GM18499 (cell line): ENCODE measurements at regions not wholly inside any gene's neighbourhood (a gene's known extent, or its start where the extent isn't known, plus 50 kb on each side); places are given as distances from the start of the nearest gene placed in this dataset.

Experiments used
- ATAC-seq: cut with Tn5 transposase; IDR thresholded peaks from one replicate; pipeline ENCODE4 v1.9.1; 2021; ENCODE audit warnings: moderate number of reproducible peaks; ENCODE audit not compliant: insufficient read depth, unreplicated experiment

DNA sequence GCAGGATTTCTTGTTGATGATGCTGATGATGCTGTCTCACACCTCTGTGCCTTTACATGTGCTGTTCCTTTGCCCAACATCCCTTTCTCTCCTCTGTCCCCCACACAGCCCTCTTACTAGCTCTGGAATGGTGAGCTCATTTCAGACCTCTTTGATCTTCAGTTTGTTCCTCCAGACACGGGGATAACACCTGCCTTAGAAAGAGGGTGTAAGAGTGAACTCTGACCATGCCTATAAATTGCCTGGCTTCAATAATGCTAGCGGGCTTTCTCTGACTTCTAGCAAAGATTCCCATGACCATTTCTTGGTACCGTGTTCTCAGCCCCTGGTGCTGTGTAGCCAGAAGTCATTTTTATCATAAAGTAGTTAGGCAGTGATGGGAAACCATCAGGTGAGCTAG lies 55.9 kb upstream of the DRD2 start:
- ATAC-seq, result no peak

DNA sequence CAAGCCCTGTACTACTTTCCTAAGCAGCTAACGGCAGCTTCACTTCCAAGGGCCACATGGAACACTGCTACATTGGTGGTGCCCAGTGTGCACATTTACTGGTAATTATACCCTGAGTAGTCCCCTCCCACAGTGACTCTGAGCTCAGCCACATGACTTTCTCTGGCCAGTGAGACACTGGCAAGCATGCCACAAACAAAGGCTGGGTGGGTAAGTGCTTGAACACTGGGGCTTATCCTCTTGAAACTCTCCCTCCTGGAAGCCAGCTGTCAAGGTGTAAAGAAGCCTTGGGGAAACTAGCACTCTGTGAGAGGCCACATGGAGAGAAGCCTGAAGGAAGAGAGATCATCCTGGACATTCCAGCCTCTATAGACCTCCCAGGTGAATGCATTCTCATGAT lies 54.4 kb upstream of the DRD2 start:
- ATAC-seq, result no peak

DNA sequence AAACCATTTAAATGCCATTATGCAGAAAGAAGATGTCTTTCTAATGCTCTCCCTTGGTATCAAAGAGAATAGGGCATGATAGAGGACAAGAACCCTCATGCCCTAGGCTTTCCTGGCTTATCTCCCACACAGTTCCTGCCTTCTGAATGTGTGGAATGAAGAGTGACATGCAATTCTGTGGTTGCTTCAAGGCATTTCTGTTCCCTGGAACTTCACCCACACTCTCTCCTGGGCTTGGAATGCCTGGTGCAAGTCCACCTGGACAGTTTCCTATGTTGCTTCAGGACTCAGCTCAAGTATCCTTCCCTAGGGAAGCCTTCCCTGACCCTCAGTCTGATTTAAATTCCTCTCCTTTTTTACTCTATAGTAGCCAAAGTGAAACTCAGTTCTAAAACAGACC lies 53.8 kb upstream of the DRD2 start:
- no peak for ATAC-seq

DNA sequence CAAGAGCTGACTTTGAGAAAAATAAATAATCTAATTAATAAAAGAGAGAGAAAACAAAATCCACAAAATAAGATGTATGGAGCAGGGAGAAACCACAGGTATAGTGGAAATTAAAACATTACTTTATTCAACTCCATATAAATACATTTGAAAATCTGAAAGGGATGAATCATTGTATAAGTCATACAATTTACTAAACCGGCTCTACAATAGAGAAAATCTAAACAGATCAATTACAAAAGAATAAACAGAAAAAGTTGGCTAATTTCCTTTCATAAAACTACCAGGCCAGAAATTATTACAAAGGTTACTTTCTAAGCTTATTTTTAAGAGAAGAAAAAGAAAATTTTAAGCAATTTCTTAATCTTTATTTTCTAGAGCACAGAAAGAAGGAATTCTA lies 51.3 kb upstream of the DRD2 start:
- ATAC-seq, result no peak
